WERI-Rb-1 (cell line): ENCODE measurements at regions not wholly inside any gene's neighbourhood (a gene's known extent, or its start where the extent isn't known, plus 50 kb on each side); places are given as distances from the start of the nearest gene placed in this dataset.
A peak's percentile ranks its signal among the peaks of the same experiment; 100 is the strongest.

ENCODE experiments used
- DNase-seq: peaks from one replicate; pipeline ENCODE4 v3.0.0-alpha.2; 2020
- H3K27ac ChIP-seq: fragments of 250-450 bp; sonication (Bioruptor Pico); 2 replicates; pipeline ENCODE4 v1.5.1; 2020; ENCODE audit warnings: mild to moderate bottlenecking, moderate library complexity
- H3K27me3 ChIP-seq: fragments of 250-450 bp; sonication (Bioruptor Pico); 2 replicates; pipeline ENCODE4 v1.5.1; 2021; ENCODE audit warnings: mild to moderate bottlenecking, low read depth, moderate library complexity; ENCODE audit not compliant: insufficient read depth, severe bottlenecking
- H3K36me3 ChIP-seq: fragments of 250-450 bp; sonication (Bioruptor Pico); 2 replicates; pipeline ENCODE4 v1.5.1; 2020; ENCODE audit warnings: mild to moderate bottlenecking, moderate library complexity
- H3K4me3 ChIP-seq: 2 replicates; pipeline ENCODE4 v1.5.1; 2011; ENCODE audit warnings: low read depth, mild to moderate bottlenecking, control low read depth, low read length
- H3K9me3 ChIP-seq: fragments of 250-450 bp; sonication (Bioruptor Pico); 2 replicates; pipeline ENCODE4 v1.5.1; 2021; ENCODE audit warnings: mild to moderate bottlenecking, moderate library complexity; ENCODE audit not compliant: severe bottlenecking
- TF ChIP-seq, protein P1 (sequence below): IDR thresholded peaks from 2 replicates; pipeline ENCODE4 v1.5.1; 2011; ENCODE audit warnings: low read depth, mild to moderate bottlenecking, control low read depth, inconsistent platforms, low read length

DNA sequence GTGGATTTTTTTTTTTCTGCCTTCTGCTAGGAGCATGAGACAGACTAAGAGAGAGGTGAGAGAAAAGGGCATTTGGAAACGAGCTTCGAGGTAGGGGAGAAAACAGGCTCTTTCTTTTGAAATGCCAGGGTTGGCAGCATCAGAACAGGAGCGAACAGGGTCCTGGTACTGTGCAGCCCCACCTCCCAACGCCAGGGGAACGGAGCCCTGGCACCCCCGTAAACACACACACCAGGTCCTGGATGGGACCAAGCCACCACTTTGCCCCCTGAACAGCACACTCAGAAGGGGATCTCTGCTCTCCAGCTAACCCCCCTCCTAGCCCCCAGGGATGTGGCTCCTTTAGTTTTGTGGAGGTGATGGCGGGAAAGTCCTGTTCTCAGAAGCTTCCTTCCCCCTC is 127.1 kb downstream of the CTTN start:
- no peak overlapping the region for H3K4me3 ChIP-seq
- H3K9me3 ChIP-seq: no peaks in the 10 kb centered on the region
- no peaks in the 10 kb centered on the region for H3K27me3 ChIP-seq
- peak; percentile 3 for DNase-seq
- TF ChIP-seq, protein P1, sequence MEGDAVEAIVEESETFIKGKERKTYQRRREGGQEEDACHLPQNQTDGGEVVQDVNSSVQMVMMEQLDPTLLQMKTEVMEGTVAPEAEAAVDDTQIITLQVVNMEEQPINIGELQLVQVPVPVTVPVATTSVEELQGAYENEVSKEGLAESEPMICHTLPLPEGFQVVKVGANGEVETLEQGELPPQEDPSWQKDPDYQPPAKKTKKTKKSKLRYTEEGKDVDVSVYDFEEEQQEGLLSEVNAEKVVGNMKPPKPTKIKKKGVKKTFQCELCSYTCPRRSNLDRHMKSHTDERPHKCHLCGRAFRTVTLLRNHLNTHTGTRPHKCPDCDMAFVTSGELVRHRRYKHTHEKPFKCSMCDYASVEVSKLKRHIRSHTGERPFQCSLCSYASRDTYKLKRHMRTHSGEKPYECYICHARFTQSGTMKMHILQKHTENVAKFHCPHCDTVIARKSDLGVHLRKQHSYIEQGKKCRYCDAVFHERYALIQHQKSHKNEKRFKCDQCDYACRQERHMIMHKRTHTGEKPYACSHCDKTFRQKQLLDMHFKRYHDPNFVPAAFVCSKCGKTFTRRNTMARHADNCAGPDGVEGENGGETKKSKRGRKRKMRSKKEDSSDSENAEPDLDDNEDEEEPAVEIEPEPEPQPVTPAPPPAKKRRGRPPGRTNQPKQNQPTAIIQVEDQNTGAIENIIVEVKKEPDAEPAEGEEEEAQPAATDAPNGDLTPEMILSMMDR: no peak
- H3K27ac ChIP-seq: peak overlapping the region; percentile 23
- no peaks in the 10 kb centered on the region for H3K36me3 ChIP-seq

DNA sequence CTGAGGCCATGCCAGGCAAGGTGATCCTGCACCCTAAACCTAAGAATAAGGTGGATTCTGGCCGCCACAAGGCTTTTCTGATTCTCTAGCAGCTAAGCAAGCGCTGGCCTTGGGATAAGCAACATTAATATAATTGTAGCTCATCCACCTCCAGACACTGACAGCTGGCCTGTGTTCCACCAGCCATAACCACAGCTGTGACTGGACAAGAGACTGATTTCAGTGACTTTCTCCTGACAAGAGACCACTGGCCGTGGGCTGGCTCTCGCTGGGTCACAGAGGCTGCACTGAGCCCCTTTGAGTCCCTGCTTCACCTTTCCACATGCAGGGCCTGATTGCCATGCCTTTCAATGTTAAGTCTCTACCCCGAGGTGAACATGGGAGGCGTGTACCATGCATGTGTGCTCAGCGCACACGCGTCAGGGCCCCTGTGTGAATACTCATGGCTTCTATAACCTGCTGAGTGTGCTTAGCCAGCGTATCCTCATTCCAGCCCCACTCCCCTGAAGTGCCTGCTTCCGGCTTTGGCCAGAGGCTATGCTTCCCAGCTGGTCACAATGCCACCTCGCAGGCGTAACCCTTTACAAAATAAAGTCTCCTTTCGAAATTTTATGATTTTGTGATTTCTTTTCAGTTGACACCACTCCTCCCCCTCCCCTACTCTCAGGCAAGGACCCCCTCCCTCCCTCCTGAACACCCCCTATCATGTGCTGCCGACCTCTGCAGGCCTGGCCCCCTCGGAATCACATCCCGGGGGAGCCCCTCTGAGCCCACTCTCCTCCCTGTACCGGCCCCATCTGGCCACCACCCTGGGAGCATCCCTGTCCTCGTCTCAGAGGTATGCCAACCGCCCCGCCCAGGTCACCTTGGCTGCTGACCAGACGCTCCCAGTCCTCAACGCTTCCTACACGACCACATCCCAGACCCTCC is 128.1 kb downstream of the CTTN start:
- Histone ChIP-seq H3K9me3 (no peaks in the 10 kb centered on the region), H3K27me3 (no peaks in the 10 kb centered on the region), H3K36me3 (no peaks in the 10 kb centered on the region), H3K27ac (peak overlapping the region; percentile 58), H3K4me3 (no peak overlapping the region)
- peak; percentile 46 for DNase-seq
- TF ChIP-seq, protein P1: no peak

DNA sequence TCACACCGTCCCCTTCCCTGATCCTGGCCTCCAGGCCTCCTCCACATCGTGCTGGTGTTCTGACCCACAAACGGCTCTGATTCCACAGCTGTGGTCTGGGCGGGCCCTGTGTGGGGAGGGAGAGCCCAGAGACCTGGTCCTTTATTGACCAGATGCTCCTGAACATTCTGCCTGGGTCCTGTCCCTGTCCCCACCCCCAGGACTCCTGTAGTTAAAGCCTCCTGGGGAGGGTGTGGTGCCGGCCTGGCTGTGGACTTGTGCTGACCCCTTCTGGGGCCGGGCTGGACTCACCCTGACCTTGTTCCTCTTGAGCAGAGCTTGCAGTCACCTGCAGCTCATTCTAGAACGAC is 128.7 kb downstream of the CTTN start:
- DNase-seq: peak; percentile 68
- Histone ChIP-seq H3K9me3 (no peaks in the 10 kb centered on the region), H3K4me3 (no peak overlapping the region), H3K36me3 (no peaks in the 10 kb centered on the region), H3K27ac (peak overlapping the region; percentile 58), H3K27me3 (no peaks in the 10 kb centered on the region)
- TF ChIP-seq, protein P1: peak; percentile 31

DNA sequence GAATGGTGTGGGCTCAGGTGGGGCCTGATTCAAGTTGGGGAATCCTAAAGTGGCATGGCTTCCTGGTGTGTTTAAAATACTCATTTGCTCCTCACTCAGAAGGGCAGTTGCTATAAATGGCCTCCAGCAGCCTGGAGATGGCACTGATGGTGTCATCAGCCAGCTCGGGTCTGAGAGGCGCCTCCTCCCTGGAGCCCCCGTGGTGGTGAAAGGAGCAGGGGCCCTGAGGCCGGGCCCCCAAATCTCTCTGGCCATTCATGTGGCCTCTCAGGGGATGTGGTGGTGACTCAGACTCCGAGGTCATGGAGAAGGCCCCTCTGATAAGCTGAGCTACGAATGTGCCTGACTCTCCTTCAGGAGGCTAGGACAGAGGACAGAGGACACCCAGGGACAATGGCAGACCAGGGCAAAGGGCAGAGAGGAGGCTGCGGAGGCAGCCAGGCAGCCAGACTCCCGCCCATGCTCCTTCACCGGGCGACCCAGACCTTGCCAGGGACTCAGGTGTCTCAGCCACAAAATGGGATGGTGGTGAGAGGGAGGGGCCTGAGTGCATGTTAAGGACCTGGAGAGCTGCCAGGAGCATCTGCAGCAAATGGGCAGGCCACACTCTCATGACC is 129.2 kb downstream of the CTTN start:
- H3K27ac ChIP-seq: peak overlapping the region; percentile 58
- no peaks in the 10 kb centered on the region for H3K9me3 ChIP-seq
- TF ChIP-seq, protein P1: no peak
- H3K27me3 ChIP-seq: no peaks in the 10 kb centered on the region
- no peaks in the 10 kb centered on the region for H3K36me3 ChIP-seq
- no peak overlapping the region for H3K4me3 ChIP-seq
- no peak for DNase-seq

DNA sequence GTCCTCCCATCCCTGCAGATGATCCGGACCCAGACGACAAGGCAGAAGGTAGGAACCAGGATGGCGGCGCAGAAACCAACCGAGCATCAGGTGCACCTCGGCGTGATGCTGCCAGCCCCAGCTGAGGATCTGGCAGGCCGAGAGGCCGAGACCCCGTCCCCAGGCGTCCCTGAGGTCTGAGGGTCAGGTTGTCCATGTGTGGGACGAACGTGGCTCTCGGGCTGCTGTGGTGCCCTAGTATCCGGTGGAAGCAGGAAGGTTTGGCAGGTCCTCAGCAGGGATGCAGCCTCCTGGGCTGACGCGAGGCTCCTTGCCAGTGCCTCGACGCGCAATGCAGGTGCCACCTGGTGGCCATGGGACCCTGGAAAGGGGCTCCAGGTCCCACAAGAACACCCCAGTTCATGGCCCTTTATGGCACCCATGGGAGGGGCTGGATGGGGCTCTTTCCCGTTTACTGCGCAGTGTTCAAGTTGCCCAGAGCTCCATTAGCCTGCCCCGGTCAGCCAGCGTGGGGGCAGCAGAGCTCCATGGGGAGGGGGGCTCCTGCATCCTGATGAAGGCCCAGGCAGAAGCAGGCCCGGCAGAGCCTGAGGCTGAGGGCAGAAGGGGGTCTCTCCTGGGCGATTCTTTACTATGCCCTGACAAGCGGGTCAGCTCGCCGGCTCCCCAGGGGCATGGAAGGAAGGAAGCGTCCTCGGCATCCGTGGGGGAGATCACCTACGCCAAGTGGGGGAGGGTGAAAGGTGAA is 129.9 kb downstream of the CTTN start:
- H3K4me3 ChIP-seq: no peak overlapping the region

More for the DNA sequence above, 129.9 kb downstream of the CTTN start:
- no peaks in the 10 kb centered on the region for H3K27me3 ChIP-seq
- no peaks in the 10 kb centered on the region for H3K36me3 ChIP-seq
- no peak for DNase-seq
- TF ChIP-seq, protein P1: peak; percentile 32
- no peak overlapping the region for H3K27ac ChIP-seq
- no peaks in the 10 kb centered on the region for H3K9me3 ChIP-seq
